Spleen (tissue), 7 donors: ENCODE measurements at regions not wholly inside any gene's neighbourhood (a gene's known extent, or its start where the extent isn't known, plus 50 kb on each side); places are given as distances from the start of the nearest gene placed in this dataset.

ENCODE experiments used
- CTCF ChIP-seq, 11 experiments: fragments of 200-600 bp in 7 of 11; fragments of 450-650 bp in 4 of 11; sonication (generic) in 4 of 11; IDR thresholded peaks in 8 of 11; conservative IDR thresholded peaks in 3 of 11; 1 replicate in 7 of 11; 2 replicates in 4 of 11; pipeline versions ENCODE4 v1.4.0 to v1.8.0; 2016 to 2021; ENCODE audit warnings: antibody characterized with exemption in 11 of 11, inconsistent platforms in 4 of 11, mild to moderate bottlenecking in 1 of 11
- POLR2AphosphoS5 ChIP-seq, 3 donors: sonication (generic); formaldehyde crosslinking; IDR thresholded peaks; one replicate each; pipeline ENCODE4 v1.5.1; 2017; ENCODE audit warnings: antibody characterized with exemption in 3 of 3
- donor health status: DM: no; HTN: no; CAD: no; lungs with moderate emphysema.
- donor health status: DM: no; HTN: no; CAD: no.
- donor health status: DM: no; HTN: no; CAD: no.

- TF ChIP-seq CTCF (IDR thresholded peaks at IDR 0.05 in 8 of 11, conservative IDR thresholded peaks at IDR 0.05 in 3 of 11), result no peak
- no peak for TF ChIP-seq POLR2AphosphoS5 (IDR thresholded peaks at IDR 0.05)
Observed at GRCh38 chr5:29902859-29903258, 1290.6 kb upstream of the CDH6 start.
